PC-3 (cell line): ENCODE measurements at regions not wholly inside any gene's neighbourhood (a gene's known extent, or its start where the extent isn't known, plus 50 kb on each side); places are given as distances from the start of the nearest gene placed in this dataset.

Source experiments
- ATAC-seq: fragments of 200-7000 bp; cut with Tn5 transposase; 2 replicates; pipeline ENCODE4 v1.9.1; 2020; ENCODE audit warnings: mild to moderate bottlenecking, moderate library complexity
- BruUV-seq: library from RNA; stranded (reverse); fragments of 400-500 nt; replicated peaks from 2 replicates; lab custom pipeline; 2021; lab: Mats Ljungman, UMichigan
- CTCF ChIA-PET: fragments of 300-600 bp; sonication (Branson Sonifier 250); formaldehyde crosslinking; loops from one replicate; lab custom pipeline; 2022; ENCODE audit warnings: antibody characterized with exemption; lab: Charles Lee
- POLR2A ChIA-PET: fragments of 300-600 bp; sonication (Branson Sonifier 250); formaldehyde crosslinking; loops from one replicate; lab custom pipeline; 2022; ENCODE audit warnings: antibody characterized with exemption; ENCODE audit not compliant: unreplicated experiment; lab: Charles Lee
- DNase-seq: peaks from one replicate; pipeline ENCODE4 v3.0.0-alpha.2; 2015
- H2AFZ ChIP-seq: fragments of 300-600 bp; sonication (generic); 2 replicates; pipeline ENCODE4 v1.6.0; 2016; ENCODE audit warnings: antibody characterized with exemption, low read length
- H3F3A ChIP-seq: fragments of 300-600 bp; sonication (generic); one replicate; pipeline ENCODE4 v1.6.0; 2017; ENCODE audit warnings: antibody characterized with exemption, low read length, control low read depth, mild to moderate bottlenecking; ENCODE audit not compliant: unreplicated experiment
- H3K27ac ChIP-seq: fragments of 300-600 bp; sonication (generic); 2 replicates; pipeline ENCODE4 v1.5.1; 2016; ENCODE audit warnings: mild to moderate bottlenecking, low read length
- H3K27me3 ChIP-seq: fragments of 300-600 bp; sonication (generic); 2 replicates; pipeline ENCODE4 v1.6.1; 2016; ENCODE audit warnings: low read length, mixed read lengths
- H3K36me3 ChIP-seq: fragments of 300-600 bp; sonication (generic); 2 replicates; pipeline ENCODE4 v1.6.1; 2016; ENCODE audit warnings: low read depth, mixed run types, low read length, mixed read lengths
- H3K4me1 ChIP-seq: fragments of 300-600 bp; sonication (generic); 2 replicates; pipeline ENCODE4 v1.5.1; 2016; ENCODE audit warnings: low read length; ENCODE audit not compliant: insufficient read depth
- H3K4me2 ChIP-seq: fragments of 300-600 bp; sonication (generic); 2 replicates; pipeline ENCODE4 v1.6.0; 2016; ENCODE audit warnings: low read length
- H3K4me3 ChIP-seq: fragments of 300-600 bp; sonication (generic); 2 replicates; pipeline ENCODE4 v1.5.1; 2016; ENCODE audit warnings: mild to moderate bottlenecking, low read length, mixed read lengths
- H3K79me2 ChIP-seq: fragments of 300-600 bp; sonication (generic); 2 replicates; pipeline ENCODE4 v1.6.1; 2017; ENCODE audit warnings: low read length, mixed read lengths
- H3K9ac ChIP-seq: fragments of 300-600 bp; sonication (generic); 2 replicates; pipeline ENCODE4 v1.6.0; 2016; ENCODE audit warnings: mild to moderate bottlenecking, low read length
- H3K9me2 ChIP-seq: fragments of 300-600 bp; sonication (generic); replicated peaks from 2 replicates; pipeline ENCODE4 v1.6.1; 2016; ENCODE audit warnings: mixed run types, low read length, mixed read lengths
- H3K9me3 ChIP-seq: fragments of 300-600 bp; sonication (generic); 2 replicates; pipeline ENCODE4 v1.6.1; 2016; ENCODE audit warnings: low read length, mixed read lengths
- H4K20me1 ChIP-seq: fragments of 300-600 bp; sonication (generic); 2 replicates; pipeline ENCODE4 v1.6.1; 2016; ENCODE audit warnings: low read length, mixed read lengths
- EZH2 ChIP-seq: fragments of 300-600 bp; sonication (generic); IDR thresholded peaks from one replicate; pipeline ENCODE4 v1.6.1; 2017; ENCODE audit warnings: antibody characterized with exemption, mild to moderate bottlenecking, low read length; ENCODE audit not compliant: unreplicated experiment
- EZH2phosphoT487 ChIP-seq: fragments of 300-600 bp; sonication (generic); IDR thresholded peaks from 2 replicates; pipeline ENCODE4 v1.6.1; 2018; ENCODE audit warnings: mild to moderate bottlenecking, antibody characterized with exemption, low read length, borderline replicate concordance
- intact Hi-C: fragments of 100-400 bp; cut with micrococcal nuclease; formaldehyde crosslinking; loops from 2 replicates; pipeline ENCODE4 v1.9.0; 2023
- TF ChIP-seq, protein P1 (sequence below): fragments of 300-600 bp; sonication (generic); conservative IDR thresholded peaks from 2 replicates; pipeline ENCODE4 v1.5.1; 2017; ENCODE audit warnings: antibody characterized with exemption, low read depth, mild to moderate bottlenecking, low read length

DNA sequence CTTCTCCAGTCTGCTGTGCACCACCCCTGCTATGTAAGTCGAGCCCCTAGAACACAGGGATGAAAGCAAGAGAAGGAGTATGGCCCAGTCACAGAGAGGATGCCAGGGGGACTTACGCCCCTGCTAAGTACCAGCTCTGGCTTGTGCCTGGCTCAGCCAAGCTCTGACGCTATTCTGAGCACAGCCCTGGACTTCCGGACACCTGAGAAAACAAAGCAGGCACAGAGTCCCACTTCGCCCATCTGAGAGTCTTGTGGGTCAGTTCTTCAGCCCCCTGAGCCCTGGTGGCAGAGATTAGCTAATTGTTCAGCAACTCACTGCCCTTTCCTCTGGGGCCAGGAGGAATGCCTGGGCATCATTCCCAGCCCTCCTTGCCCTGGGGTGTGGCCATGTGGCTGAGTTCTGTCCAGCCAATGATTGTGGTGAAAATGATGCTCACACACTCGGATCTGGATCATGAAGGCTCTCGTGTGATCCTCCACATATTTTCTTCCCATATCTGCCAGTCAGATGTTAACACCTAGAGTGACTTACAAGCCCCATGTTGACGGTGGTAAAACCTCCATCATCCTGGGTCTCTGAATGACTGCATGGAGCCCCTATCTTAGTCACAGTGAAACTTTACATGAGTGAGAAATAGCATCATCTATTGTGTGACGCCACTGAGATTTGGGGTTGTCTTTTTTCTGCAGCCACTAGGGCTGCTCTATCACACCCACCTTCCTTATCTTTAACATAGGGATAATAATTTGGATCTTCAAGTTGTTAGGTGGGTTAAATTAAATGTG is 105.7 kb downstream of the TPRA1 start:
- H3F3A ChIP-seq: no peaks in the 10 kb centered on the region
- no peak overlapping the region for H3K27ac ChIP-seq
- no peaks in the 10 kb centered on the region for H3K36me3 ChIP-seq
- no peaks in the 10 kb centered on the region for H3K9me2 ChIP-seq
- POLR2A ChIA-PET: no interaction called here
- H3K27me3 ChIP-seq: no peaks in the 10 kb centered on the region
- H3K4me1 ChIP-seq: no peaks in the 10 kb centered on the region
- no peak overlapping the region for H2AFZ ChIP-seq
- no peak for DNase-seq
- CTCF ChIA-PET: no interaction called here
- H3K4me2 ChIP-seq: no peak overlapping the region
- H3K9me3 ChIP-seq: no peaks in the 10 kb centered on the region
- TF ChIP-seq, protein P1, sequence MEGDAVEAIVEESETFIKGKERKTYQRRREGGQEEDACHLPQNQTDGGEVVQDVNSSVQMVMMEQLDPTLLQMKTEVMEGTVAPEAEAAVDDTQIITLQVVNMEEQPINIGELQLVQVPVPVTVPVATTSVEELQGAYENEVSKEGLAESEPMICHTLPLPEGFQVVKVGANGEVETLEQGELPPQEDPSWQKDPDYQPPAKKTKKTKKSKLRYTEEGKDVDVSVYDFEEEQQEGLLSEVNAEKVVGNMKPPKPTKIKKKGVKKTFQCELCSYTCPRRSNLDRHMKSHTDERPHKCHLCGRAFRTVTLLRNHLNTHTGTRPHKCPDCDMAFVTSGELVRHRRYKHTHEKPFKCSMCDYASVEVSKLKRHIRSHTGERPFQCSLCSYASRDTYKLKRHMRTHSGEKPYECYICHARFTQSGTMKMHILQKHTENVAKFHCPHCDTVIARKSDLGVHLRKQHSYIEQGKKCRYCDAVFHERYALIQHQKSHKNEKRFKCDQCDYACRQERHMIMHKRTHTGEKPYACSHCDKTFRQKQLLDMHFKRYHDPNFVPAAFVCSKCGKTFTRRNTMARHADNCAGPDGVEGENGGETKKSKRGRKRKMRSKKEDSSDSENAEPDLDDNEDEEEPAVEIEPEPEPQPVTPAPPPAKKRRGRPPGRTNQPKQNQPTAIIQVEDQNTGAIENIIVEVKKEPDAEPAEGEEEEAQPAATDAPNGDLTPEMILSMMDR: no peak
- TF ChIP-seq EZH2: no peak
- no peak for TF ChIP-seq EZH2phosphoT487
- ATAC-seq: no peak
- H3K9ac ChIP-seq: no peak overlapping the region
- no peaks in the 10 kb centered on the region for H3K79me2 ChIP-seq
- no peak overlapping the region for H3K4me3 ChIP-seq
- no TSS peak for BruUV-seq
- intact Hi-C loops: no loop called here
- H4K20me1 ChIP-seq: no peaks in the 10 kb centered on the region

DNA sequence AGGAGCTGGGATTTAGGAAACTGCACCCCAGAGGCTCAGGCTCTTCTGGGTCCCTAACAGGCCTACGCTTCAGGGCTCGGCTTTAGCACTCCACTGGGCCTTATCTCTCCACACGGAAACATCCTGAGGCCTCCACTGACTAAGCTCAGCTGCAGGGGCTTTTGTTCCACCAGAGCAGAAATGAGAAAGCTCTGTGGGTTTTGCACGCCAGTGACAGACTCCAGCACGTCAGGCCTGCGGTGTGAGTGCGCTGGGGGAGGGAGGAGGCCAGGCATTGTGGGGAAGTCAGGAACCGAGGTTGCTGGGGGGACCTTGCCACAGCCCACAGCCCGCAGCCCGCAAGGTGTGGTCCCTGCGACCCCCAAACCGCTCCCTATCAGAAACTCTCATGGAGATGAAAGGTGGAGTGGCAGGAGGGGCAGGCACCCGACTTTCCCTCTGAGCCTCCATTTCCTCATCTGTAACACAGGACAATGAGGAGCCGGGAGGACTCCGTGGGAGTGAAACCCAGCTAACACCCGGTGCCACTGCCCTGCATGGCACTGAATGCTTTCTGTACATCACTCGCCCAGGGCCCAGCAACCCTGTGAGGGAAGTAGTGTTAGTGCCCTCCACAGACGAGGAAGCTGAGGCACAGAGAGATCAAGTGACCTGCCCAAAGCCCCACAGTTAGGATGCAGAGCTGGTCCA is 106.5 kb downstream of the TPRA1 start:
- Histone ChIP-seq H3K36me3 (no peaks in the 10 kb centered on the region), H3K4me3 (no peak overlapping the region), H3K27ac (no peak overlapping the region), H3K9me3 (no peaks in the 10 kb centered on the region), H3K79me2 (no peaks in the 10 kb centered on the region), H3K4me1 (no peaks in the 10 kb centered on the region), H3F3A (no peaks in the 10 kb centered on the region), H3K9me2 (no peaks in the 10 kb centered on the region), H3K27me3 (no peaks in the 10 kb centered on the region), H4K20me1 (no peaks in the 10 kb centered on the region), H3K9ac (no peak overlapping the region), H2AFZ (no peak overlapping the region), H3K4me2 (no peak overlapping the region)
- POLR2A ChIA-PET: no interaction called here
- no TSS peak for BruUV-seq
- ATAC-seq (no peak), DNase-seq (no peak)
- intact Hi-C loops: no loop called here
- TF ChIP-seq EZH2phosphoT487 (no peak), EZH2 (no peak)
- TF ChIP-seq, protein P1: no peak
- CTCF ChIA-PET: no interaction called here
